Smooth muscle cell (in vitro differentiated cells): ENCODE measurements at regions not wholly inside any gene's neighbourhood (a gene's known extent, or its start where the extent isn't known, plus 50 kb on each side); places are given as distances from the start of the nearest gene placed in this dataset.
A peak's percentile ranks its signal among the peaks of the same experiment; 100 is the strongest.

Source experiments
- DNase-seq: peaks from one replicate; lab custom pipeline; 2025; ENCODE audit not compliant: unreplicated experiment; lab: John Stamatoyannopoulos, UW
- H2AFZ ChIP-seq: fragments of 200-600 bp; sonication (generic); 2 replicates; pipeline ENCODE4 v1.6.0; 2016; ENCODE audit warnings: antibody characterized with exemption, low read depth, mild to moderate bottlenecking
- H3F3A ChIP-seq: fragments of 200-600 bp; sonication (generic); 2 replicates; pipeline ENCODE4 v1.6.0; 2017; ENCODE audit warnings: antibody characterized with exemption, low read depth
- H3K27ac ChIP-seq: fragments of 200-600 bp; sonication (generic); 2 replicates; pipeline ENCODE4 v1.5.1; 2016; ENCODE audit warnings: low read depth, mild to moderate bottlenecking
- H3K27me3 ChIP-seq: fragments of 200-600 bp; sonication (generic); 2 replicates; pipeline ENCODE4 v1.6.1; 2016; ENCODE audit warnings: low read depth, mild to moderate bottlenecking
- H3K36me3 ChIP-seq: fragments of 200-600 bp; sonication (generic); 2 replicates; pipeline ENCODE4 v1.5.1; 2016; ENCODE audit warnings: low read depth
- H3K4me1 ChIP-seq: fragments of 200-600 bp; sonication (generic); 2 replicates; pipeline ENCODE4 v1.5.1; 2016; ENCODE audit warnings: low read depth
- H3K4me2 ChIP-seq: fragments of 200-600 bp; sonication (generic); 2 replicates; pipeline ENCODE4 v1.6.0; 2016; ENCODE audit warnings: mild to moderate bottlenecking
- H3K4me3 ChIP-seq: fragments of 200-600 bp; sonication (generic); 2 replicates; pipeline ENCODE4 v1.5.1; 2016; ENCODE audit warnings: mild to moderate bottlenecking
- H3K79me2 ChIP-seq: fragments of 200-600 bp; sonication (generic); 2 replicates; pipeline ENCODE4 v1.6.0; 2016; ENCODE audit warnings: low read depth, mild to moderate bottlenecking
- H3K9ac ChIP-seq: fragments of 200-600 bp; sonication (generic); 2 replicates; pipeline ENCODE4 v1.6.0; 2016; ENCODE audit warnings: low read depth
- H3K9me3 ChIP-seq: fragments of 200-600 bp; sonication (generic); replicated peaks from 2 replicates; pipeline ENCODE4 v1.5.1; 2016; ENCODE audit warnings: low read depth
- H4K20me1 ChIP-seq: fragments of 200-600 bp; sonication (generic); 2 replicates; pipeline ENCODE4 v1.6.0; 2016; ENCODE audit warnings: low read depth
- WGBS: methylation state at CpG from one replicate; pipeline ENCODE4 v1.1.7; 2016; ENCODE audit warnings: low lambda C conversion rate; 5-methylcytosine and 5-hydroxymethylcytosine counted together
- TF ChIP-seq, protein P1 (sequence below): fragments of 200-600 bp; sonication (generic); IDR thresholded peaks from 2 replicates; pipeline ENCODE4 v1.5.1; 2017; ENCODE audit warnings: borderline replicate concordance, mild to moderate bottlenecking, antibody characterized with exemption; ENCODE audit not compliant: insufficient read depth, poor library complexity, severe bottlenecking

DNA sequence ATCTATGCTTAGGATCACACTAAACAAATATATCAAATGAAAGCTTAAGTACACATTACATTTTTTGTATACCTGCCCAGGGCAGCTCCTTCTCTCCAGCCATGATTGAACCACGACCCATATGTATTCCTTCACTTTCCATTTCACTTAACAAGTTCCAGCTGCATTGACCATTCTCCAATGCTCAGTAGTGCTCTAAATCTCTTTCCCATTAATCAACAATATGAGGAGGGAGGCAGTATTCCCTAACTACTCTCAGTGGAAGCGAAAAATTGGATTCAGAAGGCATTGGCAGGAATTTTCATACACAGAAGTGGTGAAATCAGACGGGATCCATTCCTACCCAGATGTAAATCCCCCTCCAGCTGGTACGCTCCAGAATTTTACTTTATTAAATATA is 372.0 kb upstream of the LUZP2 start:
- Histone ChIP-seq H3K79me2 (no peaks in the 10 kb centered on the region), H2AFZ (no peak overlapping the region), H3K27ac (no peak overlapping the region), H3K36me3 (no peaks in the 10 kb centered on the region), H3F3A (no peaks in the 10 kb centered on the region), H4K20me1 (no peaks in the 10 kb centered on the region), H3K4me2 (no peak overlapping the region), H3K4me1 (no peaks in the 10 kb centered on the region), H3K27me3 (no peaks in the 10 kb centered on the region), H3K9me3 (no peaks in the 10 kb centered on the region), H3K9ac (no peak overlapping the region), H3K4me3 (no peak overlapping the region)
- TF ChIP-seq, protein P1, sequence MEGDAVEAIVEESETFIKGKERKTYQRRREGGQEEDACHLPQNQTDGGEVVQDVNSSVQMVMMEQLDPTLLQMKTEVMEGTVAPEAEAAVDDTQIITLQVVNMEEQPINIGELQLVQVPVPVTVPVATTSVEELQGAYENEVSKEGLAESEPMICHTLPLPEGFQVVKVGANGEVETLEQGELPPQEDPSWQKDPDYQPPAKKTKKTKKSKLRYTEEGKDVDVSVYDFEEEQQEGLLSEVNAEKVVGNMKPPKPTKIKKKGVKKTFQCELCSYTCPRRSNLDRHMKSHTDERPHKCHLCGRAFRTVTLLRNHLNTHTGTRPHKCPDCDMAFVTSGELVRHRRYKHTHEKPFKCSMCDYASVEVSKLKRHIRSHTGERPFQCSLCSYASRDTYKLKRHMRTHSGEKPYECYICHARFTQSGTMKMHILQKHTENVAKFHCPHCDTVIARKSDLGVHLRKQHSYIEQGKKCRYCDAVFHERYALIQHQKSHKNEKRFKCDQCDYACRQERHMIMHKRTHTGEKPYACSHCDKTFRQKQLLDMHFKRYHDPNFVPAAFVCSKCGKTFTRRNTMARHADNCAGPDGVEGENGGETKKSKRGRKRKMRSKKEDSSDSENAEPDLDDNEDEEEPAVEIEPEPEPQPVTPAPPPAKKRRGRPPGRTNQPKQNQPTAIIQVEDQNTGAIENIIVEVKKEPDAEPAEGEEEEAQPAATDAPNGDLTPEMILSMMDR = no peak
- no peak for DNase-seq
- 90% methylated on average over 4 of the region's 4 CpGs for WGBS

DNA sequence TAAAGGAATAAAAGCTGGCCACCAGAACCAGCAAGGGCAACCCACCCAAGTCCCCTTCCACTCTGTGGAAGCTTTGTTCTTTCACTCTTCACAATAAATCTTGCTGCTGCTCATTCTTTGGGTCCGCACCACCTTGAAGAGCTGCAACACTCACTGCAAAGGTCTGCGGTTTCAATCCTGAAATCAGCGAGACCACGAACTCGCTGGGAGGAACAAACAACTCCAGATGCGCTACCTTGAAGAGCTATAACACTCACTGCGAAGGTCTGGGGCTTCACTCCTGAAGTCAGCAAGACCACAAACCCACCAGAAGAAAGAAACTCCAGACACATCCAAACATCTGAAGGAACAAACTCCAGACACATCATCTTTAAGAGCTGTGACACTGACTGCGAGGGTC is 365.2 kb upstream of the LUZP2 start:
- H3K27ac ChIP-seq = no peak overlapping the region
- H3K36me3 ChIP-seq = no peaks in the 10 kb centered on the region
- H3K9ac ChIP-seq = no peak overlapping the region
- H2AFZ ChIP-seq = no peak overlapping the region
- no peaks in the 10 kb centered on the region for H3K27me3 ChIP-seq
- no peaks in the 10 kb centered on the region for H3K79me2 ChIP-seq
- H3K4me3 ChIP-seq = no peak overlapping the region
- DNase-seq = no peak
- TF ChIP-seq, protein P1 = no peak
- H3K4me1 ChIP-seq = no peaks in the 10 kb centered on the region
- no peak overlapping the region for H3K4me2 ChIP-seq
- no peaks in the 10 kb centered on the region for H3K9me3 ChIP-seq
- H3F3A ChIP-seq = no peaks in the 10 kb centered on the region
- H4K20me1 ChIP-seq = no peaks in the 10 kb centered on the region
- WGBS = 98% methylated on average over 8 of the region's 8 CpGs

DNA sequence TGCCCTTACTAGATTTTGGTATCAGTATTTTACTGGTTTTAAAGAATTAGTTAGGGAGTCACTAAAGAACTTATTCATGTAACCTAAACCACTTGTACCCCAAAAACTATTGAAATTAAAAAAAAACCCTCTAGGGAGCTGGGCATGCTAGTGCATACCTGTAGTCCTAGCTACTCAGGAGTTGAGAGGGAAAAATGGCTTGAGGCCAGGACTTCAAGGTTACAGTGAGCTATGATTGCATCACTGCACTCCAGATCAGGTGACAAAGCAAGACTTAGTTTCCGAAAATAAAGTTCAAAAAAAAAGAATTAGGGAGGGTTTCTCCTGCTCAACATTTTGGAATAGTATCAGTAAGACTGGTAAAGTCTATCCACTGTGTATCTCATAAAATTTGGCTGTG is 364.4 kb upstream of the LUZP2 start:
- Histone ChIP-seq H3K79me2 (no peaks in the 10 kb centered on the region), H3K36me3 (no peaks in the 10 kb centered on the region), H3K4me1 (no peaks in the 10 kb centered on the region), H3K4me3 (no peak overlapping the region), H4K20me1 (no peaks in the 10 kb centered on the region), H3K9ac (no peak overlapping the region), H3K27ac (no peak overlapping the region), H3K9me3 (no peaks in the 10 kb centered on the region), H3F3A (no peaks in the 10 kb centered on the region), H3K4me2 (no peak overlapping the region), H3K27me3 (no peaks in the 10 kb centered on the region), H2AFZ (no peak overlapping the region)
- WGBS = 85% methylated on average over 1 of the region's 1 CpG
- TF ChIP-seq, protein P1 = no peak
- no peak for DNase-seq

DNA sequence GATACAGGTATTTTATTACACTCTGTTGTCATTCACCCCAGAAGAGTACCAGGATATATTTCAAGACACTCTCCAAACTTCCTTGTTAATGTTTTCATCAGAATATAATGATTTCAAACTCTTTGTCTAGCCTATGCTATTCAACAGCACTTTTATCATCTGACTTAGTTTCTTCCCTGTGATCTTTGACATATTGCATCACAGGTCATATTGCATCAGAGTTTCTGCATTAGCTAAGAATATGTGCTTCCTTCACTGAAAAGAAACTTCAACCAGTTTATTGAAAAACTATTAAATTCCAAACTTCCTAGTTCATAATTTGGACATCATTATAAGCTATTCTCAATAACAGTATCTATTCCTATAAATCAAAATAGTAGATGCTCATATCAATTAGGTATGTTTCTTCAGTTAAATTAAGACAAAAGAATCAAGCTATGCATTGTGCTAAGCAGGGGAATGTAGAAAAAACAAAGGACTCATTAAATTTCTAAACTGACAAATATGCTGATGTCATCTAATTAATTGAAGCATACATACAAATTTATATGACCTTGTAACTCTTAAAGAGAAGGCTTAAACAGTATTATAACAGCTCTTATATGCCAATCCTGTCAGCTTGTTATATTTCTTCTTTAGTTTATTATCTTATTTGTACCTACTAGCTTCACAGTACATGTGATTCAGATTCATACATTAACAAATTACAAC is 361.8 kb upstream of the LUZP2 start:
- Histone ChIP-seq H3K4me3 (no peak overlapping the region), H3K4me2 (no peak overlapping the region), H3K27me3 (no peaks in the 10 kb centered on the region), H4K20me1 (no peaks in the 10 kb centered on the region), H3K27ac (no peak overlapping the region), H3F3A (no peaks in the 10 kb centered on the region), H3K9ac (no peak overlapping the region), H3K9me3 (no peaks in the 10 kb centered on the region), H3K79me2 (no peaks in the 10 kb centered on the region), H3K4me1 (no peaks in the 10 kb centered on the region), H2AFZ (peak overlapping the region; percentile 47), H3K36me3 (no peaks in the 10 kb centered on the region)
- TF ChIP-seq, protein P1 = no peak
- DNase-seq = no peak
